Type B pancreatic cell (in vitro differentiated cells): ENCODE measurements at regions not wholly inside any gene's neighbourhood (a gene's known extent, or its start where the extent isn't known, plus 50 kb on each side); places are given as distances from the start of the nearest gene placed in this dataset.
"Not testable (repeated sequence)": the region's sequence is repeated elsewhere in the genome, so short reads cannot be mapped to it uniquely, and the experiment has no call there.

Experiments
- DNase-seq: peaks from one replicate; pipeline ENCODE4 v3.0.0; 2021; ENCODE audit warnings: mixed read lengths; ENCODE audit not compliant: unreplicated experiment; ENCODE audit errors: extremely low spot score
- H3K27ac Mint-ChIP-seq: 2 replicates; pipeline ENCODE4 v1.8.0; 2021; ENCODE audit warnings: mild to moderate bottlenecking, mixed read lengths
- H3K27me3 Mint-ChIP-seq: 2 replicates; pipeline ENCODE4 v1.8.0; 2021; ENCODE audit warnings: mixed read lengths
- H3K36me3 Mint-ChIP-seq: 2 replicates; pipeline ENCODE4 v1.8.0; 2021; ENCODE audit warnings: mixed read lengths
- H3K4me1 Mint-ChIP-seq: one replicate; pipeline ENCODE4 v1.8.0; 2021; ENCODE audit warnings: mixed read lengths; ENCODE audit not compliant: unreplicated experiment
- H3K4me3 Mint-ChIP-seq: 2 replicates; pipeline ENCODE4 v1.8.0; 2021; ENCODE audit warnings: mild to moderate bottlenecking, mixed read lengths
- H3K9me3 Mint-ChIP-seq: 2 replicates; pipeline ENCODE4 v1.8.0; 2021; ENCODE audit warnings: mixed read lengths
- TF ChIP-seq, protein P1 (sequence below): fragments of 200-600 bp; sonication (generic); conservative IDR thresholded peaks from 2 replicates; pipeline ENCODE4 v1.5.0; 2021; ENCODE audit warnings: antibody characterized with exemption, mild to moderate bottlenecking

DNA sequence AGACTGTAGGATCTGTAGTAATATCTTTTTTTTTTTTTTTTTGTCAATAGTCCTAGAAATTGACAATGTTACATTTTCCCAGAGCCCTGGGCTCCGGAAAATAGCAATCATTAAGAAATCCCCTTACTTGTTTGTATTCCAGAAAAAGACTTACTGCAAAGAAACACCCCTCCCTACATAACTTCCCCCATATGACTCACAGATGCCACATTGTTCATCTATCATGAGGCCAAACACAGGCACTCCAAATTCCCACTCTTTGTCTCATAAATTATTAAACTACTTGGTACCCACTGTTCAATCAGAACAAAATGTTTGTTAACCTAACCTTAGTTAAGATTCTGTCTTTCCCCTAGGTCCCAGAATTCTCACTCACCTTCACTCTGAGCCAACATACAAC, 53.5 kb downstream of the TEX51 start:
- Mint-ChIP-seq H3K27me3 (no peaks in the 10 kb centered on the region), H3K4me1 (peaks cover 5% of the 10 kb centered on the region), H3K4me3 (no peak overlapping the region), H3K36me3 (no peaks in the 10 kb centered on the region), H3K27ac (no peak overlapping the region), H3K9me3 (no peaks in the 10 kb centered on the region)
- no peak for DNase-seq
- TF ChIP-seq, protein P1, sequence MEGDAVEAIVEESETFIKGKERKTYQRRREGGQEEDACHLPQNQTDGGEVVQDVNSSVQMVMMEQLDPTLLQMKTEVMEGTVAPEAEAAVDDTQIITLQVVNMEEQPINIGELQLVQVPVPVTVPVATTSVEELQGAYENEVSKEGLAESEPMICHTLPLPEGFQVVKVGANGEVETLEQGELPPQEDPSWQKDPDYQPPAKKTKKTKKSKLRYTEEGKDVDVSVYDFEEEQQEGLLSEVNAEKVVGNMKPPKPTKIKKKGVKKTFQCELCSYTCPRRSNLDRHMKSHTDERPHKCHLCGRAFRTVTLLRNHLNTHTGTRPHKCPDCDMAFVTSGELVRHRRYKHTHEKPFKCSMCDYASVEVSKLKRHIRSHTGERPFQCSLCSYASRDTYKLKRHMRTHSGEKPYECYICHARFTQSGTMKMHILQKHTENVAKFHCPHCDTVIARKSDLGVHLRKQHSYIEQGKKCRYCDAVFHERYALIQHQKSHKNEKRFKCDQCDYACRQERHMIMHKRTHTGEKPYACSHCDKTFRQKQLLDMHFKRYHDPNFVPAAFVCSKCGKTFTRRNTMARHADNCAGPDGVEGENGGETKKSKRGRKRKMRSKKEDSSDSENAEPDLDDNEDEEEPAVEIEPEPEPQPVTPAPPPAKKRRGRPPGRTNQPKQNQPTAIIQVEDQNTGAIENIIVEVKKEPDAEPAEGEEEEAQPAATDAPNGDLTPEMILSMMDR, result no peak

DNA sequence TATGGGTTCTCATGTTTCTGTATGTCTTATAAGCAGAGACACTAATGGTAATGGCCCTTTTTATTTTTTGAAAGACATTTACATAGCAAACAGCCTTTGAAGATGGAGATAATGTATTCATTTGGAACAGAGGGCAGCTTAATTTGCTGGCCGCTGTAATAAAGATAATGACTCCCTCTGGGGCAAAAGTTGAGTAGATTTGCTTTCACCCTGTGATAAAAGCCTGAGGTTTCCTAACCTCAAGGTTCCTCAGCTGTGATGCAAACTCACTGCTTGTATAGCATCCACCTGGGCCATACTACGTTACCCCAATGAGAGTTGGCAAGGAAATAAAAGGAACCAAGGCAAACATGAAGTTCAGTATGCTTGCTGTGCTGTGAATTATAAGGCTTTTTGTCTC, 54.8 kb downstream of the TEX51 start:
- no peak for DNase-seq
- no peak overlapping the region for H3K4me3 Mint-ChIP-seq
- H3K9me3 Mint-ChIP-seq, result no peaks in the 10 kb centered on the region
- H3K27me3 Mint-ChIP-seq, result no peaks in the 10 kb centered on the region
- no peaks in the 10 kb centered on the region for H3K36me3 Mint-ChIP-seq
- TF ChIP-seq, protein P1, result no peak
- peaks cover 5% of the 10 kb centered on the region for H3K4me1 Mint-ChIP-seq
- H3K27ac Mint-ChIP-seq, result no peak overlapping the region

DNA sequence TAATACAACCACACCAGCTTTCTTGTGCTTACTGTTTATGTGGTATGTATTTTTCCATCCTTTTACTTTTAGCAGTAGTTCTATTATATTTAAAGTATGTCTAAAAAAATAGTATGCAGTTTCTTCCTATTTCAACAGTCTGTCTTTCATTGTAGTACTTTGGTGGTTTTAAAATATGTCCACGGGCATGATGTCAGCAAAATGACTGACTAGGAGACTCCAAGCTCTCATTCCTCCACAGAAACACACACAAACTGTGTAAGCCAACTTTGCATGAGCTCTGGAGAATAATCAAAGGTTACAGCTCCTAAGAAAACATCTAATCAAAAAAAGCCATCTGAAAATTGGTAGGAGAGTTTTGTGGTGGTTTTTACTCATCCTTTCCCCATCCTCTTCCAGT, 56.1 kb downstream of the TEX51 start:
- no peak overlapping the region for H3K27ac Mint-ChIP-seq
- H3K36me3 Mint-ChIP-seq, result no peaks in the 10 kb centered on the region
- H3K4me1 Mint-ChIP-seq, result peaks cover 5% of the 10 kb centered on the region
- TF ChIP-seq, protein P1, result no peak
- DNase-seq, result no peak
- H3K27me3 Mint-ChIP-seq, result no peaks in the 10 kb centered on the region
- H3K4me3 Mint-ChIP-seq, result no peak overlapping the region
- H3K9me3 Mint-ChIP-seq, result no peaks in the 10 kb centered on the region

DNA sequence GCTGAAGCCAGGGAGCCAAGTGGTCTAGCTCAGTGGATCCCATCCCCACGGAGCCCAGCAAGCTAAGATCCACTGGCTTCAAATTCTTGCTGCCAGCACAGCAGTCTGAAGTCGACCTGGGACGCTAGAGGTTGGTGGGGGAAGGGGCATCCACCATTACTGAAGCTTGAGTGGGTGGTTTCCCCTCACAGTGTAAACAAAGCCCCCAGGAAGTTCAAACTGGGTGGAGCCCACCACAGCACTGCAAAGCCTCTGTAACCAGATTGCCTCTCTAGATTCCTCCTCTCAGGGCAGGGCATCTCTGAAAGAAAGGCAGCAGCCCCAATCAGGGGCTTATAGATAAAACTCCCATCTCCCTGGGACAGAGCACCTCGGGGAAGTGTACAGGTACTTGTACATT, 58.1 kb downstream of the TEX51 start:
- not testable (repeated sequence) for H3K9me3 Mint-ChIP-seq, H3K4me3 Mint-ChIP-seq

DNA sequence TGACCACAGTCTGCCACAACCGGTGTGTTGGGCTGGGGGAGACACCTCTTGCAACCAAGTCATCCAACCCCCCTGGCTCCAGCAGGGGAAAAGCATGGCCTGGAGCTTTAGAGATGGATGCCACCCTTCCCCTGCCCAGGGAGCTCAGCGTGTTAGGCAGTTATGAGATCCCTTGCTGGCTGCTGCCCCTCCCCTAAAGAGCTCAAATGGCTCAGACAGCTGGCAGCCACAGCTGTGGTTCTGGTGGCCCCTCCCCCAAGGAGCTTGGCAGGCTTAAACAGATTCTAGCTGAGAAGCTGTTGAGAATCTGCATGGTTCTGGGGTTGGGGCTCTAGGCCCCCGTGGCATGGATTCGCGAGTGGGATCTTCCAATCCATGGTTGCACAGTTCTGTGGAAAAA, 64.7 kb downstream of the TEX51 start:
- no peak overlapping the region for H3K27ac Mint-ChIP-seq
- H3K4me1 Mint-ChIP-seq, result no peaks in the 10 kb centered on the region
- no peaks in the 10 kb centered on the region for H3K36me3 Mint-ChIP-seq
- peaks cover 11% of the 10 kb centered on the region for H3K27me3 Mint-ChIP-seq
- H3K4me3 Mint-ChIP-seq, result no peak overlapping the region
- TF ChIP-seq, protein P1, result no peak
- no peaks in the 10 kb centered on the region for H3K9me3 Mint-ChIP-seq
- no peak for DNase-seq

More for the DNA sequence above, 58.1 kb downstream of the TEX51 start:
- H3K36me3 Mint-ChIP-seq, DNase-seq, H3K4me1 Mint-ChIP-seq, H3K27me3 Mint-ChIP-seq, H3K27ac Mint-ChIP-seq: not testable (repeated sequence)

DNA sequence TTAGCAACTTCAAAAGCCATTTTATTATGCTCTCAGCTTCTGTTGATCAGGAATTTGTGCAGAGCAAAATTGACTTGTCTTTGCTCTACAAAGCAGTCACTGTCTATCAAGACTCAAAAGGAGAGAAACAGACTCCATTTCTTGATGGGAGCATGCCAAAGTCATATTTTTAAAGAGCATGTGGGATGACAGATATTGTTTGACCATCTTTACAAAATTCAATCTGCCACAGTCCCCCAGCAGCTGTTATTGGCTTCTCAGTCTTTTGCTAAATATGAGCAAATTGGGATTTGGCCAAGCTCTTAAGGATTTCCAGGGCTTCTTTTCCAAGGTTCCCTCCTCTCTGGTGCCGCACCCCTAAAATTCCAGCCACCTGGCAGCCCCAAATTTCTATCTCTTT, 67.9 kb downstream of the TEX51 start:
- Mint-ChIP-seq H3K4me1 (peaks cover 7% of the 10 kb centered on the region), H3K27ac (no peak overlapping the region), H3K36me3 (no peaks in the 10 kb centered on the region), H3K4me3 (no peak overlapping the region), H3K9me3 (no peaks in the 10 kb centered on the region), H3K27me3 (peaks cover 18% of the 10 kb centered on the region)
- no peak for DNase-seq
- TF ChIP-seq, protein P1, result no peak
